HepG2 (cell line): ENCODE measurements at regions not wholly inside any gene's neighbourhood (a gene's known extent, or its start where the extent isn't known, plus 50 kb on each side); places are given as distances from the start of the nearest gene placed in this dataset.
"Not testable (repeated sequence)": the region's sequence is repeated elsewhere in the genome, so short reads cannot be mapped to it uniquely, and the experiment has no call there.

Experiments used
- ATAC-seq: fragments of 200-7000 bp; cut with Tn5 transposase; 3 replicates; pipeline ENCODE4 v1.9.1; 2020; ENCODE audit warnings: mild to moderate bottlenecking, moderate library complexity
- BruUV-seq: library from RNA; stranded (reverse); fragments of 400-500 nt; replicated peaks from 2 replicates; lab custom pipeline; 2021; lab: Mats Ljungman, UMichigan
- CTCF ChIA-PET: fragments of 300-600 bp; formaldehyde crosslinking; extraction: SDS; loops from one replicate; lab custom pipeline; 2021; ENCODE audit warnings: low total read pairs, inconsistent platforms, low intra/inter-chr PET ratio; lab: Yijun Ruan, JAX
- POLR2A ChIA-PET: fragments of 350-600 bp; sonication (Branson Sonifier 250); formaldehyde crosslinking; loops from one replicate; lab custom pipeline; 2020; ENCODE audit warnings: antibody characterized with exemption, inconsistent platforms; lab: Yijun Ruan, JAX
- DNase-seq: peaks from one replicate; pipeline ENCODE4 v3.0.0-alpha.2; 2015; ENCODE audit warnings: low spot score
- FAIRE-seq: peaks from 3 replicates; lab custom pipeline; 2011; peaks lifted over from hg19 to GRCh38; lab: Jason Lieb, UNC
- H2AFZ ChIP-seq: one replicate; pipeline ENCODE4 v1.6.1; 2011; ENCODE audit warnings: low read length, inconsistent platforms
- H3K27ac ChIP-seq: fragments of 300-600 bp; 3 replicates; pipeline ENCODE4 v1.8.0; 2011; ENCODE audit warnings: mixed run types, mild to moderate bottlenecking, mixed read lengths, low read length, inconsistent platforms; ENCODE audit not compliant: insufficient read depth; ENCODE audit errors: extremely low read length
- H3K27me3 ChIP-seq, 2 experiments: fragments of 200-600 bp in 1 of 2; 2 replicates in 1 of 2; 3 replicates in 1 of 2; pipeline versions ENCODE4 v1.6.0 to v1.8.0; 2011; ENCODE audit warnings: low read length in 2 of 2, mild to moderate bottlenecking in 2 of 2, moderate library complexity in 2 of 2, inconsistent platforms in 1 of 2; ENCODE audit not compliant: insufficient read depth in 2 of 2, control insufficient read depth in 1 of 2
- H3K36me3 ChIP-seq, 2 experiments: fragments of 200-600 bp in 1 of 2; replicated peaks in 1 of 2; 2 replicates in 1 of 2; 3 replicates in 1 of 2; pipeline versions ENCODE4 v1.5.1 to v1.8.0; 2011; ENCODE audit warnings: low read length in 2 of 2, inconsistent platforms in 1 of 2; ENCODE audit not compliant: insufficient read depth in 2 of 2, control insufficient read depth in 1 of 2
- H3K4me1 ChIP-seq: 2 replicates; pipeline ENCODE4 v1.5.1; 2012; ENCODE audit warnings: low read length, inconsistent platforms; ENCODE audit not compliant: insufficient read depth
- H3K4me2 ChIP-seq: 2 replicates; pipeline ENCODE4 v1.6.0; 2011; ENCODE audit warnings: low read depth, low read length, inconsistent platforms
- H3K4me3 ChIP-seq, 3 experiments: fragments of 200-600 bp in 1 of 3; sonication (generic), shearing (Covaris generic) in 1 of 3; replicated peaks in 1 of 3; 2 replicates each; pipeline ENCODE4 v1.5.1; 2011 to 2016; ENCODE audit warnings: low read length in 3 of 3, inconsistent platforms in 2 of 3, low read depth in 2 of 3, mild to moderate bottlenecking in 2 of 3, control low read depth in 1 of 3, mixed read lengths in 1 of 3; ENCODE audit not compliant: insufficient read depth in 1 of 3
- H3K79me2 ChIP-seq: one replicate; pipeline ENCODE4 v1.6.1; 2011; ENCODE audit warnings: low read length, inconsistent platforms; ENCODE audit not compliant: insufficient read depth
- H3K9ac ChIP-seq: 2 replicates; pipeline ENCODE4 v1.6.0; 2011; ENCODE audit warnings: mild to moderate bottlenecking, low read depth, low read length, inconsistent platforms; ENCODE audit not compliant: insufficient read depth
- H3K9me3 ChIP-seq: 2 replicates; pipeline ENCODE4 v1.5.1; 2012; ENCODE audit warnings: mild to moderate bottlenecking, low read length
- H4K20me1 ChIP-seq: 2 replicates; pipeline ENCODE4 v1.6.0; 2011; ENCODE audit warnings: inconsistent platforms, mild to moderate bottlenecking, low read length, moderate library complexity; ENCODE audit not compliant: insufficient read depth
- WGBS: methylation state at CpG from one replicate; pipeline ENCODE4 v1.1.6; 2017; ENCODE audit warnings: low lambda C conversion rate; 5-methylcytosine and 5-hydroxymethylcytosine counted together
- in situ Hi-C: cut with HindIII; loops from 2 replicates; pipeline ENCODE4 v1.10.0; 2017; ENCODE audit warnings: low pct_unique_long_range_greater_than_20kb; ENCODE audit not compliant: extremely low pct_ligation_motif_present
- intact Hi-C: fragments of 100-400 bp; cut with micrococcal nuclease; formaldehyde crosslinking; loops from one replicate; pipeline ENCODE4 v1.10.0; 2022; ENCODE audit not compliant: unreplicated experiment

DNA sequence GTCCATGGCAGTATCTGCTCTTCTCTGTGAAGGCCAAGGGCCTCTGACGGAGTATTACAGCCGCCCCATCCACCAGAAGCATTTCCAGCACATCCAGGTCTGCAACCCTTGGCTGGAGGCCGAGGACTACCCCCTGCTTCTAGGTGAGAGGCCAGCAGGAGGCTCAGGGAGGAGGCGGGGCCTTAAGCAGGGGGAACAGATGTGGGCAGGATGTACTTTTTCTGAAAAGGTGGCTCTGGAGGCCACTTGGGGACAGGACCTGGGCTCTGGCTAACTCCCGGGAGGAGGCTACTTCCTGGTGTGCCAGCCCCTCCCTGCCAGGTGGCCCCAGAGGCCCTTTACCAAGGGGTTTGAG lies 113.9 kb upstream of the ALDH3B2 start:
- 23% methylated on average over 5 of the region's 5 CpGs for WGBS
- DNase-seq, H3K27me3 ChIP-seq, H3K4me2 ChIP-seq, H3K36me3 ChIP-seq, POLR2A ChIA-PET, ATAC-seq, H3K4me3 ChIP-seq, H2AFZ ChIP-seq, CTCF ChIA-PET, H3K79me2 ChIP-seq, H3K9ac ChIP-seq, H3K9me3 ChIP-seq, H4K20me1 ChIP-seq, BruUV-seq, H3K4me1 ChIP-seq, intact Hi-C loops, FAIRE-seq, H3K27ac ChIP-seq: not testable (repeated sequence)
- in situ Hi-C loops, result loop anchor here (25.0 kb wide), 1 partner anchor 126 kb away; the partner anchor contains the start of genes ACY3 and ALDH3B2

DNA sequence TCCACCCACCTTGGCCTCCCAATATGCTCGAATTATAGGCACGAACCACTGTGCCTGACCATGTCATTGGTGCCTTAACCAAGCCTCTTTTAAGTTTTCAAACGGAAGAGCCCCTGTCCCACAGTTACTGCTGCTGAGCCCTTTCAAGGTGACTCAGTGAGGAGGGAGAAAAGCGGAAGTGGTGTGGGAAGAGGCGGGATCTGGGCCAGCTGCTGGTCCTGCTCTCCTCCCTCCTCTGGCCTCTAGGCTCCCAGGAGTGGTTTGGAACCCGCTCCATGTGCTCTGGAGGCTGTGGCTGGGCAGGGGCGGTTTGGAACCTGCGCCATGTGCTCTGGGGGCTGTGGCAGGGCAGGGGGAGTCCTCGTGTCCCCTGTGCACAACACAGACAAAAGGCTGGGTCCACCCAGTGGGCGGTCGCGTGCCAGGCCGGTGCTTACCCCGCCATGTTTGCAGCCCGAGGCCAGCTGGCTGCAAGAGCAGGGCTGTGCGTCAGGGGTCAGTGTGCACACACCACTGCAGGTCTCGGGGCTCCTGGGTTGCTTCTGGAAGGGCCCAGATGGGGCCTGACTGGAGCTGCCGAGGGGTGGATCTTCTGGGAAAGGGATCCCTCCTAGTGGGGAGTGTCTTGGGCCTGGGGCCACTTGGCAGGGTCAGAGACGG lies 113.4 kb upstream of the ALDH3B2 start:
- BruUV-seq, CTCF ChIA-PET, H3K4me2 ChIP-seq: not testable (repeated sequence)

DNA sequence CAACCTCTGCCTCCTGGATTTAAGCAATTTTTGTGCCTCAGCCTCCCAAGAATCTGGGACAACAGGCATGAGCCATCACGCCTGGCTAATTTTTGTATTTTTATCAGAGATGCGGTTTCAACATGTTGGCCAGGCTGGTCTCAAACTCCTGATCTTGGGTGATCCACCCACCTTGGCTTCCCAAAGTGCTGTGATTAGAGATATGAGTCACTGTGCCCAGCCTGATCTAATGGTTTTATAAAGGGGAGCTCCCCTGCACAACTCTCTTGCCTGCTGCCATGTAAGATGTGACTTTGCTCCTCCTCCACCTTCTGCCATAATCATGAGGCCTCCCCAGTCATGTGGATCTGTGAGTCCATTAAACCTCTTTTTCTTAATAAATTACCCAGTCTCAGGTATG lies 107.5 kb upstream of the ALDH3B2 start:
- H2AFZ ChIP-seq, result not testable (repeated sequence)

More for the DNA sequence above, 113.4 kb upstream of the ALDH3B2 start:
- ATAC-seq, intact Hi-C loops, H3K36me3 ChIP-seq, H3K4me1 ChIP-seq, DNase-seq, H3K79me2 ChIP-seq, H4K20me1 ChIP-seq, H3K9me3 ChIP-seq, H3K27ac ChIP-seq, POLR2A ChIA-PET, H3K4me3 ChIP-seq, FAIRE-seq, H2AFZ ChIP-seq, H3K9ac ChIP-seq, H3K27me3 ChIP-seq: not testable (repeated sequence)
- in situ Hi-C loops, result loop anchor here (25.0 kb wide), 1 partner anchor 126 kb away; the partner anchor contains the start of genes ACY3 and ALDH3B2
- WGBS, result 57% methylated on average over 12 of the region's 19 CpGs

DNA sequence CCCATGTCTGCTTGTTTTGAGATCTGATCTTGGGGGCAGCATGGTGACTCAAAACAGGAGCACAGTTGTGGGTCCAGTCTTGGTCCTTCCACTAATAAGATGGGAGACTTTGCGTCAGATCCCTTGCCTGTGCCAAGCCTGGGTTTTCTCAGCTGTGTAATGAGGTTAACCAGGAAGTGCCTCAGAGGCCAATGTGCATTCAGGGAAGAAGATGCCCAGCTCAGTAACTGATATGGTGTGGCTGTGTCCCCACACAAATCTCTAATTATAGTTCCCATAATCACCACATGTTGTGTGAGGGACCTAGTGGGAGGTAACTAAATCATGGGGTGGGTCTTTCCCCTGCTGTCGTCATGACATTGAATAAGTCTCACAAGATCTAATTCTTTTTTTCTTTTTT lies 107.1 kb upstream of the ALDH3B2 start:
- H3K27ac ChIP-seq, intact Hi-C loops, FAIRE-seq, DNase-seq, CTCF ChIA-PET, H2AFZ ChIP-seq, POLR2A ChIA-PET, H3K4me3 ChIP-seq, H3K79me2 ChIP-seq, H3K36me3 ChIP-seq, H3K4me1 ChIP-seq, ATAC-seq, H3K27me3 ChIP-seq, H3K9me3 ChIP-seq, H3K4me2 ChIP-seq, BruUV-seq, H4K20me1 ChIP-seq, H3K9ac ChIP-seq: not testable (repeated sequence)
- 75% methylated on average over 2 of the region's 2 CpGs for WGBS
- in situ Hi-C loops, result loop anchor here (25.0 kb wide), 1 partner anchor 119 kb away; the partner anchor contains the start of genes ACY3 and ALDH3B2

More for the DNA sequence above, 107.5 kb upstream of the ALDH3B2 start:
- H3K79me2 ChIP-seq, H3K4me3 ChIP-seq, H3K4me2 ChIP-seq, POLR2A ChIA-PET, intact Hi-C loops, FAIRE-seq, DNase-seq, H3K4me1 ChIP-seq, BruUV-seq, ATAC-seq, H3K36me3 ChIP-seq, CTCF ChIA-PET, H4K20me1 ChIP-seq, H3K9ac ChIP-seq, H3K27ac ChIP-seq, H3K27me3 ChIP-seq, H3K9me3 ChIP-seq: not testable (repeated sequence)
- in situ Hi-C loops, result loop anchor here (25.0 kb wide), 1 partner anchor 120 kb away; the partner anchor contains the start of genes ACY3 and ALDH3B2
- WGBS, result 86% methylated on average over 2 of the region's 2 CpGs
